ENCODE measurements at regions not wholly inside any gene's neighbourhood (a gene's known extent, or its start where the extent isn't known, plus 50 kb on each side); places are given as distances from the start of the nearest gene placed in this dataset.
"Not testable (repeated sequence)": the region's sequence is repeated elsewhere in the genome, so short reads cannot be mapped to it uniquely, and the experiment has no call there.

DNA sequence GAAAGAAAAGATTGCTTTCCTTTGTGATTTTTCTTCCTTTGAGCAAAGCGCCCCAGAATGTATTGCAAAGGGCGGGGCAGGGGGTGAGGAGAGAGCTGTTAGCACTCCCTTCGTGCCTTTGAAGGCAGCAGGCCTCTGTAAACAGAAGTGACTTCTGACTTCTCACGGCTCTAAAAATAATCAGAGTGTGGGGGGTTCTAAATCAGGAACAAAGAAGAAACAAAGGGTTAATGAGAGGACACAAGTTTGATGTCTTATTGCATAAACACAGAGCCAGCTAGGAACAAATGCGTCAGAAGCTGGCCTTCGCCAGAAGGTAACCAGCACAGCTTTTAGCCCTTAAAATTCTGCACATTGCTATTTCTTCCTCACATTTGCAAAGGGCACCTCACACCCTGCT is 626.2 kb downstream of the MID1IP1 start:
- no peak overlapping the region for H3K4me3 ChIP-seq (ENCODE audit: low read depth, low read length)
- CTCF ChIA-PET: no interaction called here
- TF ChIP-seq, protein P1, sequence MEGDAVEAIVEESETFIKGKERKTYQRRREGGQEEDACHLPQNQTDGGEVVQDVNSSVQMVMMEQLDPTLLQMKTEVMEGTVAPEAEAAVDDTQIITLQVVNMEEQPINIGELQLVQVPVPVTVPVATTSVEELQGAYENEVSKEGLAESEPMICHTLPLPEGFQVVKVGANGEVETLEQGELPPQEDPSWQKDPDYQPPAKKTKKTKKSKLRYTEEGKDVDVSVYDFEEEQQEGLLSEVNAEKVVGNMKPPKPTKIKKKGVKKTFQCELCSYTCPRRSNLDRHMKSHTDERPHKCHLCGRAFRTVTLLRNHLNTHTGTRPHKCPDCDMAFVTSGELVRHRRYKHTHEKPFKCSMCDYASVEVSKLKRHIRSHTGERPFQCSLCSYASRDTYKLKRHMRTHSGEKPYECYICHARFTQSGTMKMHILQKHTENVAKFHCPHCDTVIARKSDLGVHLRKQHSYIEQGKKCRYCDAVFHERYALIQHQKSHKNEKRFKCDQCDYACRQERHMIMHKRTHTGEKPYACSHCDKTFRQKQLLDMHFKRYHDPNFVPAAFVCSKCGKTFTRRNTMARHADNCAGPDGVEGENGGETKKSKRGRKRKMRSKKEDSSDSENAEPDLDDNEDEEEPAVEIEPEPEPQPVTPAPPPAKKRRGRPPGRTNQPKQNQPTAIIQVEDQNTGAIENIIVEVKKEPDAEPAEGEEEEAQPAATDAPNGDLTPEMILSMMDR (IDR thresholded peaks at IDR 0.05; ENCODE audit: insufficient read depth, low read depth, low read length): no peak
- H3K36me3 ChIP-seq (ENCODE audit: control insufficient read depth, insufficient read depth, low read length): no peaks in the 10 kb centered on the region
- no peaks in the 10 kb centered on the region for H3K27me3 ChIP-seq (ENCODE audit: control insufficient read depth, insufficient read depth, low read length)
- no peak for DNase-seq (ENCODE audit: low read depth)
- POLR2A ChIA-PET: no interaction called here

DNA sequence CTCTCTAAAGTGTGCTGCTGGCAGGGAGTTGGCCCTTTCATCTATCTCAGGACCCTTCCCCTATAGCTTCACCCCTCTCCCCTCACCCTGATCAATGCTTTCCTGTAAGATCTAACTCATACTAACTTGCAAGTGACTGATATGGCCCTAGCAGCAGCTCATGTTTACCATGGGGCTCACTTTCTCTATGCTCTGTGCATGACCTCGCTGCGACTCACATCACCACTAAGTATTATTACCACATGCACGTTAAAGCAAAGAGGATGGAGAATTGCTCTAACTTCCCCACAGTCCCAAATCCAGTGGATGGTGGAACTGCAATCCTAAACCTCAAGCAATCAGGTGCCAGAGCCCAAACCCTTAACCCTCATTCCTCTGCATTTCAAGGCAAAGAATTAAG is 626.6 kb downstream of the MID1IP1 start:
- ChIA-PET CTCF (no interaction called here), POLR2A (no interaction called here)
- no peaks in the 10 kb centered on the region for H3K36me3 ChIP-seq (ENCODE audit: control insufficient read depth, insufficient read depth, low read length)
- TF ChIP-seq, protein P1 (IDR thresholded peaks at IDR 0.05; ENCODE audit: insufficient read depth, low read depth, low read length): no peak
- DNase-seq (ENCODE audit: low read depth): no peak
- H3K4me3 ChIP-seq (ENCODE audit: low read depth, low read length): no peak overlapping the region
- no peaks in the 10 kb centered on the region for H3K27me3 ChIP-seq (ENCODE audit: control insufficient read depth, insufficient read depth, low read length)

DNA sequence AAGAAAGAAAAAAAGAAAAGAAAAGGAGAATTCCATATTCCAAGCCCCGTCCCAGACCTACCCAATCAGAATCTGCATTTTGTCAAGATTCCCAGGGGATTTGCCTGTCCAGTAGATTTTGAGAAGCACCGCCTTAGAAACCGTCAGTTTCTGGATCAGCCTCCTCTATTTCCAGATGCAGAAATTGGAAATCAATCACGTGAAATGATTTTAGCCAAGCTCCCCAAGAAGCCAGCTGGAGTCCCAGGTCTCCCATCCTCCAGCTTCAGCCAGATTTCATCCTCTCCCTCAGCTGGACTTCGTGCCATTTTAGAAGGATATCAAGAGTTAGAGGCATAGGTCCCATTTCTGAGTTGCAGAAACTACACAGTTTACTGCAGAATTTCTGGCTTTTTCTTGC is 629.3 kb downstream of the MID1IP1 start:
- ChIA-PET POLR2A (no interaction called here), CTCF (no interaction called here)
- TF ChIP-seq, protein P1 (IDR thresholded peaks at IDR 0.05; ENCODE audit: insufficient read depth, low read depth, low read length): no peak
- Histone ChIP-seq H3K4me3 (ENCODE audit: low read depth, low read length) (no peak overlapping the region), H3K27me3 (ENCODE audit: control insufficient read depth, insufficient read depth, low read length) (no peaks in the 10 kb centered on the region), H3K36me3 (ENCODE audit: control insufficient read depth, insufficient read depth, low read length) (no peaks in the 10 kb centered on the region)
- no peak for DNase-seq (ENCODE audit: low read depth)

DNA sequence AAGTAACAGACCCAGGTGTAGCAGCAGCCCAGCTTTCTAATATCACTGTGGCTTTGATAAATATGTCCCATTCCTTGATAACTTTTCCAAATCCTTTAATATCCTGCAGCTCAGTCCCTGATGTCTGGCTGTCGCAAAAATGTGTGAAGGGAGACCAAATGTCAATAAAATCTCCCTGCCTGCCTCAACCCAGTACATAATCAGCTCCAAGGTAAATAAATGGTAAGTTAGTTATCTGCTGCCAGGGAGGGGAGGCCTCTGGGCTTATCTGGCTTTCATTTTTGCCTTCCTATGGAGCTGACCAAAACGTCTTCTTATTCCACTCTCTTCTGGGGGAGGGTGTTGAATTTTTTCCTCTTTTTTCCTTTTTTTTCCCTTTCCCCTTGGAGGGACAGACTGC is 630.6 kb downstream of the MID1IP1 start:
- H3K4me3 ChIP-seq (ENCODE audit: low read depth, low read length): no peak overlapping the region
- ChIA-PET CTCF (no interaction called here), POLR2A (no interaction called here)
- TF ChIP-seq, protein P1 (IDR thresholded peaks at IDR 0.05; ENCODE audit: insufficient read depth, low read depth, low read length): no peak
- no peak for DNase-seq (ENCODE audit: low read depth)
- H3K27me3 ChIP-seq (ENCODE audit: control insufficient read depth, insufficient read depth, low read length): no peaks in the 10 kb centered on the region
- H3K36me3 ChIP-seq (ENCODE audit: control insufficient read depth, insufficient read depth, low read length): no peaks in the 10 kb centered on the region

DNA sequence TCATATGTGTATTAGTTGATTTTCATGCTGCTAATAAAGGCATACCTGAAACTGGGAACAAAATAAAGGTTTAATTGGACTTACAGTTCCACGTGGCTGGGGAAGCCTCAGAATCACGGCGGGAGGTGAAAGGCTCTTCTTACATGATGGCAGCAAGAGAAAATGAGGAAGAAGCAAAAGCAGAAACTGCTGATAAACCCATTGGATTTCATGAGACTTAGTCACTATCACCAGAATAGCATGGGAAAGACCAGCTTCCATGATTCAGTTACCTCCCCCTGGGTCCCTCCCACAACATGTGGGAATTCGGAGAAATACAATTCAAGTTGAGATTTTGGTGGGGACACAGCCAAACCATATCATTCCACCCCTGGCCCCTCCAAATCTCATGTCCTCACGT is 633.4 kb downstream of the MID1IP1 start:
- H3K4me3 ChIP-seq (ENCODE audit: low read depth, low read length); CTCF ChIA-PET; POLR2A ChIA-PET; DNase-seq (ENCODE audit: low read depth); H3K27me3 ChIP-seq (ENCODE audit: control insufficient read depth, insufficient read depth, low read length); H3K36me3 ChIP-seq (ENCODE audit: control insufficient read depth, insufficient read depth, low read length): not testable (repeated sequence)

DNA sequence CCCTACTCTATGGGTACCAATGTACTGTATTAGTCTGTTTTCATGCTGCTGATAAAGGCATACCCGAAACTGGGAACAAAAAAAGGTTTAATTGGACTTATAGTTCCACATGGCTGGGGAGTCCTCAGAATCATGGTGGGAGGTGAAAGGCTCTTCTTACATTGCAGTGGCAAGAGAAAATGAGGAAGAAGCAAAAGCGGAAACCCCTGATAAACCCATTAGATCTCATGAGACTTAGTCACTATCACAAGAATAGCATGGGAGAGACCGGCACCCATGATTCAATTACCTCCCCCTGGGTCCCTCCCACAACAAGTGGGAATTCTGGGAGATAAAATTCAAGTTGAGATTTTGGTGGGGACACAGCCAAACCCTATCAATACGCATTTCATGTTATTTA is 635.3 kb downstream of the MID1IP1 start:
- H3K27me3 ChIP-seq (ENCODE audit: control insufficient read depth, insufficient read depth, low read length); DNase-seq (ENCODE audit: low read depth); POLR2A ChIA-PET; CTCF ChIA-PET; H3K4me3 ChIP-seq (ENCODE audit: low read depth, low read length); H3K36me3 ChIP-seq (ENCODE audit: control insufficient read depth, insufficient read depth, low read length): not testable (repeated sequence)

Data from BJ (cell line).